ENCODE measurements at regions not wholly inside any gene's neighbourhood (a gene's known extent, or its start where the extent isn't known, plus 50 kb on each side); places are given as distances from the start of the nearest gene placed in this dataset.

DNA sequence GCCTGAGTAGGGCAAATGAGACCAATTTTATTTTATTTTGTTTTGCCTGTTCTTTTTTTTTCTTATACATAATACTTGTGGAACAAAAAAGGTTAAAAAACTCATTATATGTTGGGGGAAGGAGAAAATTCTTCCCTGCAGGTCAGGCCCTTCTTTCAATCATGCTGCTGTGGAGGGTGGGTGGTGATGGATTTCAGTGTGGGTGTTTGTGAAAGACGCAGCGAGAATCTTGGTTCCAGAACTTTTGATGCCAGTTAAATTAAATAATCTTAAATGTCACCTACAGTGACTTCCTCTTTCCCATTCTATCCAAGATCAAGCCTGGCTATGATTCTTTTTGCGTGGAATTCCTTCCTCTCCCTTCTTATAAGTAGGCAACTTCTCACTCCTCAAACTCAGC is 595.8 kb upstream of the EEF2KMT start:
- no TSS peak for BruUV-seq (replicated peaks)
- peaks cover 53% of the 10 kb centered on the region for H3K27me3 Mint-ChIP-seq (ENCODE audit: unreplicated experiment)
- no peak for TF ChIP-seq CTCF (IDR thresholded peaks at IDR 0.05; ENCODE audit: unreplicated experiment)
- no peaks in the 10 kb centered on the region for H3K4me1 Mint-ChIP-seq (ENCODE audit: low read depth, unreplicated experiment)
- H3K4me3 Mint-ChIP-seq (ENCODE audit: low read depth, unreplicated experiment): no peak overlapping the region
- H3K9me3 Mint-ChIP-seq (ENCODE audit: low read depth, unreplicated experiment): no peaks in the 10 kb centered on the region
- DNase-seq: no peak
- no peak overlapping the region for H3K27ac Mint-ChIP-seq (ENCODE audit: unreplicated experiment)
- intact Hi-C loops (cut with micrococcal nuclease; ENCODE audit: unreplicated experiment): no loop called here
- CTCF ChIA-PET: no interaction called here
- no peaks in the 10 kb centered on the region for H3K36me3 Mint-ChIP-seq (ENCODE audit: insufficient read depth, unreplicated experiment)

DNA sequence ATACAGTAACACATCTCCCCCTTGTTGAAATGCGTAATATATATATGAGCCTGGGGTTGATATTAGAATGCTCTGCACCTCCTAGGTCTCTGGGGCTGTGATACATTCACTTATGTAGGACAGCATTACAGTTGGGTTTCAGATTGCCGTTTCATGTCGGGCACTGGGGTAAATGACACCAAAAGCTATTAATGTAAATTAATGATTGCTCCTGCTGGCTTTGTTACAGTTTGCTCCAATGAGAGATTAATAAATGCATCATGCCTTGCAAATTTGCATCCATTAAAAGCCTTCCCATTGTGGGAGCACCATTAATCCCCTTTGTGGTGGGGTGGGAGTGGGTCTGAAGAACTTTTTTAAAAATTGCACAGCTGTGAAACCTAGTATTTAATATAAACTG is 584.4 kb upstream of the EEF2KMT start:
- TF ChIP-seq CTCF (IDR thresholded peaks at IDR 0.05; ENCODE audit: unreplicated experiment): no peak
- DNase-seq: no peak
- intact Hi-C loops (cut with micrococcal nuclease; ENCODE audit: unreplicated experiment): no loop called here
- no peak overlapping the region for H3K27ac Mint-ChIP-seq (ENCODE audit: unreplicated experiment)
- no peaks in the 10 kb centered on the region for H3K9me3 Mint-ChIP-seq (ENCODE audit: low read depth, unreplicated experiment)
- CTCF ChIA-PET: no interaction called here
- no peaks in the 10 kb centered on the region for H3K36me3 Mint-ChIP-seq (ENCODE audit: insufficient read depth, unreplicated experiment)
- no peaks in the 10 kb centered on the region for H3K4me1 Mint-ChIP-seq (ENCODE audit: low read depth, unreplicated experiment)
- no TSS peak for BruUV-seq (replicated peaks)
- peaks cover 80% of the 10 kb centered on the region for H3K27me3 Mint-ChIP-seq (ENCODE audit: unreplicated experiment)
- H3K4me3 Mint-ChIP-seq (ENCODE audit: low read depth, unreplicated experiment): no peak overlapping the region

DNA sequence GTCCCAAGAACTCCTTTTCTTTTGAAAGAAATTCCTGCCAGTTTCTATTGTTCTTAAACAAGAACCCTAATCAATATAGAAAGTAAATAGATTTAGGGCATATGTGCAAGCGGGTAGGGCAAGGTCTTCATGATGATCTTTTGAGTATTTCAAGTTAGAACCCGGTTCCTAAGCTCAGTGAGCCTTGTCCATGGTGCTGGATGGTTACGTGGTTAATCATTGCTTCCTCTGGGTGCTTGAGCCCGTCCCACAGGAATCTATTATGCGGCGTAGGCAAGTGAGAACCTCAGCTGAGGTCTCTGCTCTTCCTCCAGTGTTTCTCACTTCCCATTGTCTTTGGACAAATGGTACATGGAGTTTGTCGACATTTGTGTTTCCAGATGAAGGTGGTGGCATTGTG is 580.8 kb upstream of the EEF2KMT start:
- no TSS peak for BruUV-seq (replicated peaks)
- no peaks in the 10 kb centered on the region for H3K36me3 Mint-ChIP-seq (ENCODE audit: insufficient read depth, unreplicated experiment)
- H3K27ac Mint-ChIP-seq (ENCODE audit: unreplicated experiment): no peak overlapping the region
- H3K4me1 Mint-ChIP-seq (ENCODE audit: low read depth, unreplicated experiment): no peaks in the 10 kb centered on the region
- CTCF ChIA-PET: interaction anchor here (0.7 kb wide), 1 partner anchor 1259 kb away, joined by 4 read pairs; no protein-coding TSS in a partner anchor
- intact Hi-C loops (cut with micrococcal nuclease; ENCODE audit: unreplicated experiment): no loop called here
- H3K27me3 Mint-ChIP-seq (ENCODE audit: unreplicated experiment): peaks cover 62% of the 10 kb centered on the region
- TF ChIP-seq CTCF (IDR thresholded peaks at IDR 0.05; ENCODE audit: unreplicated experiment): no peak
- no peak overlapping the region for H3K4me3 Mint-ChIP-seq (ENCODE audit: low read depth, unreplicated experiment)
- no peaks in the 10 kb centered on the region for H3K9me3 Mint-ChIP-seq (ENCODE audit: low read depth, unreplicated experiment)
- no peak for DNase-seq

GRCh38 chr16:5671421-5671820 is 573.8 kb upstream of the EEF2KMT start:
- Mint-ChIP-seq H3K27me3 (ENCODE audit: unreplicated experiment) (peaks cover 54% of the 10 kb centered on the region), H3K36me3 (ENCODE audit: insufficient read depth, unreplicated experiment) (no peaks in the 10 kb centered on the region), H3K27ac (ENCODE audit: unreplicated experiment) (no peak overlapping the region), H3K4me3 (ENCODE audit: low read depth, unreplicated experiment) (no peak overlapping the region), H3K4me1 (ENCODE audit: low read depth, unreplicated experiment) (no peaks in the 10 kb centered on the region), H3K9me3 (ENCODE audit: low read depth, unreplicated experiment) (no peaks in the 10 kb centered on the region)
- no peak for TF ChIP-seq CTCF (IDR thresholded peaks at IDR 0.05; ENCODE audit: unreplicated experiment)
- intact Hi-C loops (cut with micrococcal nuclease; ENCODE audit: unreplicated experiment): no loop called here
- DNase-seq: no peak
- no TSS peak for BruUV-seq (replicated peaks)
- CTCF ChIA-PET: no interaction called here

- intact Hi-C loops (cut with micrococcal nuclease; ENCODE audit: unreplicated experiment): no loop called here
- Mint-ChIP-seq H3K9me3 (ENCODE audit: low read depth, unreplicated experiment) (no peaks in the 10 kb centered on the region), H3K27ac (ENCODE audit: unreplicated experiment) (no peak overlapping the region), H3K27me3 (ENCODE audit: unreplicated experiment) (peaks cover 66% of the 10 kb centered on the region), H3K36me3 (ENCODE audit: insufficient read depth, unreplicated experiment) (no peaks in the 10 kb centered on the region), H3K4me3 (ENCODE audit: low read depth, unreplicated experiment) (no peak overlapping the region), H3K4me1 (ENCODE audit: low read depth, unreplicated experiment) (no peaks in the 10 kb centered on the region)
- no peak for TF ChIP-seq CTCF (IDR thresholded peaks at IDR 0.05; ENCODE audit: unreplicated experiment)
- DNase-seq: no peak
- no TSS peak for BruUV-seq (replicated peaks)
- CTCF ChIA-PET: no interaction called here
Observed at GRCh38 chr16:5670198-5670597, 572.6 kb upstream of the EEF2KMT start.

Measured in Calu3 (cell line).